C4-2B (cell line): ENCODE measurements at regions not wholly inside any gene's neighbourhood (a gene's known extent, or its start where the extent isn't known, plus 50 kb on each side); places are given as distances from the start of the nearest gene placed in this dataset.
"Not testable (repeated sequence)": the region's sequence is repeated elsewhere in the genome, so short reads cannot be mapped to it uniquely, and the experiment has no call there.

Experiments
- H3K27ac ChIP-seq: fragments of 450-650 bp; 2 replicates; pipeline ENCODE4 v1.5.1; 2017

- H3K27ac ChIP-seq = not testable (repeated sequence)
These were observed 281.9 kb downstream of the GOLGA6L6 start for GRCh38 chr15:20259559-20260190.

GRCh38 chr15:20256394-20256793 is 285.2 kb downstream of the GOLGA6L6 start:
- not testable (repeated sequence) for H3K27ac ChIP-seq

DNA sequence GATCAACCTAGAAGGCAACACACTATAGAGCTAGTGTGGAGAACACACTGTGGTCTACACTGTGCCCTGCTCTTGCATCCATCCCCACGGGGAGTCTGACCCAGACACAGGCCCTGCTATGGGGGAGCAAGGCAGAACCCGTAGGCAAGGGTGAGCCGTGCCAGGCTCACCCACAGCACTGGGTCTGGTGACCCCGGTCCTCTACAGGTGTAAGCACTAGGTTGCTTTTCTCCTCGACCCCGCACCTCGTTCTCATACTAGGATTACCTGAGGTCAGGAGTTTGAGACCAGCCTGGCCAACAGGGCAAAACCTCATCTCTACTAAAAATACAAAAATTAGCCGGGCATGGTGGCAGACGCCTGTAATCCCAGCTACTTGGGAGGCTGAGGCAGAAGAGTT is 286.0 kb downstream of the GOLGA6L6 start:
- H3K27ac ChIP-seq = not testable (repeated sequence)

DNA sequence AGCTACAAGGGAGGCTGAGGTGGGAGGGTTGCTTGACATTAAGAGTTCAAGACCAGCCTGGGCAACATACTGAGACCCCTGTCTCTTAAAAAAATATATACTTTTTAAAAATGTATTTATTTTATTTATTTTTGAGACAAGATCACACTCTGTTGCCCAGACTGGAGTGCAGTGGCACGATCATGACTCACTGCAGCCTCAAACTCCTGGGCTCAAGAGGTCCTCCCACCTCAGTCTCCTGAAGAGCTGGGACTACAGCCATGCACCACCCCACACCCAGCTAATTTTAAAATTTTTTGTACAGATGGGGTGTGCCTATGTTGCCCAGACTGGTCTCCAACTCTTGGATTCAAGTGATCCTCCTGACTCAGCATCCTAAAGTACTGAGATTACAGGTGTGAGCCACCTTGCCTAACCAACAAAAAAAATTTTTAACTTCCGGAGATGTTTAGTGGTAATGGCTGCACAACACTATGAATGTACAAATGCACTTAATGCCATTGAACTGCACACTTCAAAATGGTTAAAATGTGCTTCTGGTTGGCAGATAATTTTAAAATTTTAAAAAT is 288.5 kb downstream of the GOLGA6L6 start:
- H3K27ac ChIP-seq = not testable (repeated sequence)

- H3K27ac ChIP-seq = not testable (repeated sequence)
These were observed 289.6 kb downstream of the GOLGA6L6 start for GRCh38 chr15:20252040-20252439.

DNA sequence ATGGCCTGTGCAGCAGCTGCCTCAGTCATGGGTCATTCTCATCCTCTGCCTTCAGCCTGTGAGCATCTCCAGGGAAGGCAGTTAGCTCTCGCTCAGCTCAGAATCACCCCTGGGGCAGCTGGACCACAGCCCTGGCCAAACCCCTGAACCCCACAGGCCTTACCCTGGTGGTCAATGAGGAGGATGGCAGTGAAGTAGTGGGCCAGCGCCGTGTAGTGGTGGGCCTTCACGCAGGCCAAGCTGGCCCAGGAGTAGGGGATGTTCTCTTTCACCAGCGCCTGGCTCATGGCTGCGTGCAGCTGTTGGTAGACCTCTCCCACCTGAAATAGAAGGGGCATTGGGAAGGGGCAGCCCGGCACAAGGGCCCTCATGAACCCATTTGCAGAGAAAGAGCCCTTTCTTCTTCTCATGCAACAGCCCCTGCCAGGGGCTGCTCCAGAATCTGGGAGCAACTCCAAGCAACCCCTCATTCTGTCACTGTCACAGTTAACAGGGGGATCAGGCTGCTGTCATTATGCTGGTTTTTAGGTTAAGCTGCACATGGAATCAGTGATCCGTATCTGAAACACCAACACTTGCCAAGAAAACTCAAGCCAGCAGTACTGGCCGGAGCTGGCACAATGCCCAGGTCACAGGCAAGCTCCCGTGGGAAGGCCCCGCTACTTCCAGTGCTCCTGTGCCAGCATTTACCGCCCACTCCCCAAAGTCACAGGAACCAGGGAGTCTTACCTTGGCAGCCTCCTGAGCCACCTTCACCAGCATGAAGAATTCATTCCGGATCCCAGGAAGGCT is 290.2 kb downstream of the GOLGA6L6 start:
- H3K27ac ChIP-seq = not testable (repeated sequence)

DNA sequence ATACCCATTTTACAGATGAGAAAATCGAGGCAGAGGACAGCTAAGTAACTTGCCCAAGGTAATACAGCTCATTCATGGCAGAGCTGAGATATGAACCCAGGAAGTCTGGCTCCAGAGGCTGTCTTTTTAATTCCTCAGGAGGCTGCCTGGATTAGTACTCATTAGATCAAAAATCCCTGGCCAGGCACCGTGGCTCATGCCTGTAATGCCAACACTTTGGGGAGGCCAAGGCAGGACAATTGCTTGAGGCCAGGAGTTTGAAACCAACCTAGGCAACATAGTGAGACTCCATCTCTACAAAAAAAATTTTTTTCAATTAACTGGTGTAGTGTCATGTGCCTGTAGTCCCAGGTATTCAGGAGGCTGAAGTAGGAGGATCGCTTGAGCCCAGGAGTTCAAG is 291.4 kb downstream of the GOLGA6L6 start:
- H3K27ac ChIP-seq = not testable (repeated sequence)

DNA sequence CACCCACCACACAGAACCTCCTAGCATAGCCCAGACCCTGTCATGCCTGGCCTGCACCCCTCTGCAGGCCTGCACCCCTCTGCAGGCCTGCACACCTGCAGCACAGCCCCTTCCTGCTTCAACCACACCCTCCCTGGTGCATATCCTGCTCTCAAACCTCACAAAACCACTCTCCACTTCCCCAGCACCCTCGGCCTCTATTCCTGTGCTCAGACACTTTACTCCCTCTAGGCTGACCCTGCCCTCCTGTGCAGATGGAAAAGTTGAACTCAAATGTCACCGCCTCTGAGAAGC is 292.0 kb downstream of the GOLGA6L6 start:
- not testable (repeated sequence) for H3K27ac ChIP-seq

DNA sequence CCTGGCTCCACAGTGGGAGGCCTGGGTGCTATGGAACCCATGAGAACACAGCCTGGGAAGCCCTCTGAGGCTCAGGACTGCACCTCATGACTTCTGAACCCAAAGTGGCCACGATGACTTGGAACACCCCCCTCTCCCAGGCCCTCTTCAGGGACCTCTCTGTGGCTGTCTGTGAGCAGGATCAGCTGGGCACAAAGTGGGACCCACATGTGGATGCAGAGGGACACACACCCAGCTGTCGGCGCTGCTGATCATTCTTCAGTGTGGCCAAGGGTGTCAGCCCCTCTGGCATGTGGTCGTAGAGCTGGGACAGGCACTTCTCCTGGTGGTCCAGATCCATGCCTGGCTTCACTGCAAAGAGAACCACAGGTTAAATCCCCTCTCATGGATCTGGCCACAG is 293.2 kb downstream of the GOLGA6L6 start:
- H3K27ac ChIP-seq = not testable (repeated sequence)

GRCh38 chr15:20247137-20247536 is 294.5 kb downstream of the GOLGA6L6 start:
- not testable (repeated sequence) for H3K27ac ChIP-seq

- H3K27ac ChIP-seq = not testable (repeated sequence)
These were observed 295.0 kb downstream of the GOLGA6L6 start for GRCh38 chr15:20246624-20247023.

GRCh38 chr15:20245856-20246255 is 295.7 kb downstream of the GOLGA6L6 start:
- not testable (repeated sequence) for H3K27ac ChIP-seq

- H3K27ac ChIP-seq = not testable (repeated sequence)
These were observed 296.8 kb downstream of the GOLGA6L6 start for GRCh38 chr15:20244792-20245191.

- not testable (repeated sequence) for H3K27ac ChIP-seq
These were observed 297.9 kb downstream of the GOLGA6L6 start for GRCh38 chr15:20243486-20244240.

DNA sequence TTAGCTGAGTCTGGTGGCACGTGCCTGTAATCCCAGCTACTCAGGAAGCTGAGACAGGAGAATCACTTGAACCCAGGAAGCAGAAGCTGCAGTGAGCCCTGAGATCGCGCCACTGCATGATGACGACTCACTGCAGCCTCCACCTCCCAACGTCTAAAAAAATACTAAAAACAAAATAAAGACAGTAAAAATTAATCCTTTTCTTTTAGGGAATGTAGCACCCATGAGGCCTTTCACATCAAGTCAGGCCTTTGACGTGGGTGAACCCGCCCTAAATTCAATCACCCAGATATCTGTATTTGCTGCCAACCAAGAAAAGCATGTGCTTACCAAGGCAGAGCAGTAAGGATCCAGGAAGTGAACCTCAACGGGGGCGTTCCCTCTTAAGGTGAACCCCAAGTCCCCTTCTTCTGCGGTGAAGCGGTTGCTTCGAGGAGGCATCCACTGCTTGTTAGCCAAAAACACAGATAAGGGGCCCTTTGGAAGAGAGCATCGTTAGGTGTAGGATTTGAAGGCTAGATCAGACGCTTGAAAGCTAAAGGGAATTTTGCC is 301.2 kb downstream of the GOLGA6L6 start:
- not testable (repeated sequence) for H3K27ac ChIP-seq

DNA sequence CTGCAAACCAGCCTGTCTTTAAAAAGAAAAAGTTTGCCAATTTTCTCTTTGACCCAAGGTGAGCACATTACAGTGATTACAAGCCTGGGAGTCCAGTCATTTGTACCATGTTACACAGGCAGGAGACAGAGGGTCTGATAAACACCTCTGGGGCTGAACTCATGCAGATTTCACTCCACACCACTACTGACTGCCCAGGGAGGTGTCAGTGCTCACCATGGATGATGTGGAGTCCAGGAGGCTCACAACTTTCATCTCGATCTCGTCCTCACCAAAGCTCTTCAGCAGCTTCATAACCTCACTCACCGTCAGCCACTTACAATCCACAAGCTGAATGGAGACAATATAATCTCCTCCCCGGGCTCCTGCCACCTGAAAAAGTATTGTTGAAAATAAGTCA is 302.4 kb downstream of the GOLGA6L6 start:
- not testable (repeated sequence) for H3K27ac ChIP-seq

DNA sequence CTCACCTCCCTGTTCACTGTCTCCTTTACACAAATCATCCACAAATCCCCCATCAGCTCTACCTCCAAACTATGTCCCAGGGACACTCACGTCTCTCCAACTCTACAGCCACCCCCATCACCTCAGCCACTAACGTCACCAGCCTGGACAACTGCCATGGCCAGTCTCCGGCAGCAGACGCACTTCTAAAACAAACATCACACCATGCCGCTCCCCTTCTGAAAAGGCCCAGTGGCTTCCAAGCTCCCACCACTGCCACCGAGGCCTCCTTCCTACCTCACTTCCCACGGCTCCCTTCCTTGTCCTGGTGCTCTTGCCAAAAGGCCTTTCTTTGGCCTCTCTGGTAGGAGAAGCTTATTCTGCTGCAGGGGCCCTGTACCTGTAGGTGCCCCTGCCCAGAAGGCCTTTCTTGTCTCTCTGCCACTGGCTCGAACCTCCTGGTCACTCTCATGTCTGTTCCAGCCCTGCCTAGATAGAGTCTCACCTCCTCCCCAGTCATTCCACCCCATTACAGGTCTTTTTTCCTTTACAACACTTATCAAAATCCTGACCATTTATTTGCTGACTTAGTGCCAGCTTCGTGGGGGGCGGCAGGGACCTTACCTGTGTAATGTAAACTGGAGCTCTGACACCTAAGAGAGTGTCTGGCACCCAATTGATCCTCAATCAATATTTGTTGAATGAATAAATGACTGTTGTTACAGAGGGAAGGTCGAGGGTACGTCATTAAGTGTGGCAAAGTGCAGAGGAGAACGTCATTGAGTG is 304.2 kb downstream of the GOLGA6L6 start:
- H3K27ac ChIP-seq = not testable (repeated sequence)

GRCh38 chr15:20235728-20236127 is 305.9 kb downstream of the GOLGA6L6 start:
- H3K27ac ChIP-seq = not testable (repeated sequence)

DNA sequence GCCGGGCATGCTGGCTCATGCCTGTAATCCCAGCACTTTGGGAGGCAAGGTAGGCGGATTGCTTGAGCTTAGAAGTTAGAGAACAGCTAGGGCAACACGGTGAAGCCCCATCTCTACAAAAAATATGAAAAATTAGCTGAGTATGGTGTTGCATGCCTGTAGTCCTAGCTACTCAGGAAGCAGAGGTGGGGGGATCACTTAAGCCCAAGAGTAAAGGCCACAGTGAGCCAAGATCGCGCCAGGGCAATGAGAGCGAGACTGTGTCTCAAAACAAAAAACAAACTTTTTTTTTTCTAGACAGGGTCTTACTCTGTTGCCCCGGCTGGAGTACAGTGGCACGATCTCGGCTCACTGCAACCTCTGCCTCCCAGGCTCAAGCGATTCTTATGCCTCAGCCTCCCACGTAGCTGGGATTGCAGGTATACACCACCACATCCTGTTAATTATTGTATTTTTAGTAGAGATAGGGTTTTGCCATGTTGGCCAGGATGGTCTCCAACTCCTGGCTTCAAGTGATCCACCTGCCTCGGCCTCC is 307.5 kb downstream of the GOLGA6L6 start:
- H3K27ac ChIP-seq = not testable (repeated sequence)

DNA sequence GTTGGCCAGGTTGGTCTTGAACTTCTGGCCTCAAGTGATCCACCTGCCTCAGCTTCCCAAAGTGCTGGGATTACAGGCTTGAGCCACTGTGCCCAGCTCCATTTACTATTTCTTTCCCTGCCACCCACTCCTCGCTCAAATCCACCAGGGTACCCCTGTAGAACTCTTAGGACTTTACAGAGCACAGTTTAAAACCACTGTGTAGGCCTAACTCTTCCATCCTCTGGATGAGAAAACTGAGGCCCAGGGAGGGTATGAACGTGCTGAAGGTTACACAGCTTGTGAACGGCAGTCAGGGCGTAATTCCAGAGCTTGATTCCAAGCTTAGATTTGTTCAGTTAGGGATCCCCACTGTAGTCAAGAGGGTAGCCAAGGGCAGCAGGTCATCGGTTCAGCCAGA is 309.1 kb downstream of the GOLGA6L6 start:
- H3K27ac ChIP-seq = not testable (repeated sequence)

GRCh38 chr15:20230656-20231055 is 310.9 kb downstream of the GOLGA6L6 start:
- not testable (repeated sequence) for H3K27ac ChIP-seq
